ENCODE measurements at regions not wholly inside any gene's neighbourhood (a gene's known extent, or its start where the extent isn't known, plus 50 kb on each side); places are given as distances from the start of the nearest gene placed in this dataset.
"Not testable (repeated sequence)": the region's sequence is repeated elsewhere in the genome, so short reads cannot be mapped to it uniquely, and the experiment has no call there.

DNA sequence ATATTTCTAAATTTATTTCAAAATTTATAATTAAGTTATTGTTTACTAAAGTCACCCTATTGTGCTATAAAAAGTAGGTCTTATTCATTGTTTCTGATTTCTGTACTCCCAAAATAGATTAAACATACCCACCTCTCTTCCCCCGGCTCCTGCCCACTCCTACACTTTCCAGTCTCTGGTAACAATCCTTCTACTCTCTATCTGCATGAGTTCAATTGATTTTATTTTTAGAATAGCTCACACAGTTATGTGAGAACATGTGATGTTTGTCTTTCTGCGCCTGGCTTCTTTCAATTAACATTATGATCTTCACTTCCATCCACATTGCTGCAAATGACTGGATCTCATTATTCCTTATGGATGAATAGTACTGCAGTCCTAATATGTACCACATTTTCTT is 269.3 kb downstream of the ACTRT1 start:
- DNase-seq: no peak

DNA sequence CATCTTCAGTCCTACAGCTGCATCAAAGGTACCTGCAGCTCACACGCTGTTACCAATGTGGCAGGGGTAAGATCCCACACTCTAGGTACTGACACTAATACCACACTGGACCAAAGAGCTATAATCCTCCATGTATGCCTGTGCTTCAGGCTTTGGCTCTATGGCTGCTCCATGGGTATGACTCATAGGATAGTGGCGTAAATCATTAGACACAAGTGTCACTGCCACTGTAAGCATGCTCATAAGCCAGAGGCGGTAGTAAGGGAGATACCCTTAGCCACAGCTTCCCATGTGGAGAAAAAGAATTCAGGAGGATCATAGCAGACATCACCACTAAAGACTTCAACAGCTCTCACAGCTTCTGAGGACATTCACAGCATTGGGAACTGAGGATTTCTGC is 287.5 kb downstream of the ACTRT1 start:
- no peak for DNase-seq

DNA sequence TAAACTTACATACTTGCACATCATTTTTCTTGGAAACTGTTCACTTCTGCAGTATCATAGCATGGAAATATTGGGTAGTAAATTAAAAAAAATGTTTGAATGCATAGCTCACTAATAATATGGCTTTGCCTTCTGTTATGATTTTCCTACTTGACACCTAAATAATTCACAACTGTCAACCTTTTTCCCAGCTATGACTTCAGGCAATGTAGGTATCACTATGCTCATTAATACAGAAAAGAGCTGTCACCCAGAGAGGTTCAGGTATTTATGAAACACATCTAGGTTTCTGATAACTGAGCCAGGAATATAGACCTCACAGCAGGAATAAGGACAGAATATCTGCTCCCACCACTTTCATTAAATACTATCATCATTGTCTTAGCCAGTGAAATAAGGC is 289.5 kb downstream of the ACTRT1 start:
- no peak for DNase-seq

DNA sequence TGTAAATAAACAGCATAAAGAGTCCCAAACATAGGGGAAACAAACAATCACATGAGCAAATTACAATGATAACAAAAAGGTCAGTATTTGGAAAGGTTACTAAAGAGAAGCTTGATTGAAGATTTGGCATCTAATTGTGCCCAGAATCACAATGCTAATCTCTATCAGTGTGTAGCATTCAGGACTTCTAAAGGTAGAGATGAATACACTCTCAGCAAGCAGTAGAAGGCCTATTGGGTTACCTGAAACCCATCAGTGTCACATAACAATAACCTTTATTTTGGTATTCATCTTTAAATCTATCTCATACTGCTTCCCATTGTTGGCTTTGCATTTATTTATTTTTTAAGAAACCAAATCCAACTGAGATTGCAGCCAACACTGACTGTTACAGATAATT is 319.5 kb downstream of the ACTRT1 start:
- DNase-seq: no peak

- peak; percentile 45 for DNase-seq
Observed at GRCh38 chrX:127726227-127726626, 326.0 kb downstream of the ACTRT1 start.

DNA sequence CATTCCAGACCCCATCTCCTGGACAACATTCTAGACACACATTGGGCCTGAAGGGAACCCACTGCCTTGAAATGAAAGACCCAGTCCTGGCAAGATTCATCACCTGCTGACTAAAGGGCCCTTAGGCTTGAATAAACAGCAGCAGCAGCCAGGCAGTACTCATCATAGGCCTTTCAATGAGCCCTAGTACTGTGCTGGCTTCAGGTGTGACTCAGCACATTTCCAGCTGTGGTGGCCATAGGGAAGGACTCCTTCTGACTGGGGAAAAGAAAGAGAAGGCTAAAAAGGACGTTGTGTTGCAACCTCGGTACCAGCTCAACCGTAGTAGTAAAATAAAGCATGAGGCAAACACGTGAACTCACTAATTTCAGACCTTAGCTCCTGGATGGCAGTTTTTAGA is 344.0 kb downstream of the ACTRT1 start:
- peak; percentile 60 for DNase-seq

- DNase-seq: no peak
Observed at GRCh38 chrX:127702527-127702926, 349.7 kb downstream of the ACTRT1 start.

DNA sequence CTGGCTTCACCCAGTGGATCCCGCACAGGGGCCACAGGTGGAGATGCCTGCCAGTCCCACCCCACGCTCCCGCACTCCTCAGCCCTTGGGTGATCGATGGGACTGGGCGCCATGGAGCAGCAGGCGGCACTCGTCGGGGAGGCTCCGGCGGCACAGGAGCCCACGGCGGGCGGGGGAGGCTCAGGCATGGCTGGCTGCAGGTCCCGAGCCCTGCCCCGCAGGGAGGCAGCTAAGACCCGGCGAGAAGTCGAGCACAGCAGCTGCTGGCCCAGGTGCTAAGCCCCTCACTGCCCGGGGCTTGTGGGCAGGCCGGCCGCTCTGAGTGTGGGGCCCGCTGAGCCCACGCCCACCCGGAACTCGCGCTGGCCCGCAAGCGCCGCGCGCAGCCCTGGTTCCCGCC is 389.3 kb downstream of the ACTRT1 start:
- not testable (repeated sequence) for DNase-seq

GRCh38 chrX:127649011-127649410 is 403.2 kb downstream of the ACTRT1 start:
- DNase-seq: peak; percentile 2

DNA sequence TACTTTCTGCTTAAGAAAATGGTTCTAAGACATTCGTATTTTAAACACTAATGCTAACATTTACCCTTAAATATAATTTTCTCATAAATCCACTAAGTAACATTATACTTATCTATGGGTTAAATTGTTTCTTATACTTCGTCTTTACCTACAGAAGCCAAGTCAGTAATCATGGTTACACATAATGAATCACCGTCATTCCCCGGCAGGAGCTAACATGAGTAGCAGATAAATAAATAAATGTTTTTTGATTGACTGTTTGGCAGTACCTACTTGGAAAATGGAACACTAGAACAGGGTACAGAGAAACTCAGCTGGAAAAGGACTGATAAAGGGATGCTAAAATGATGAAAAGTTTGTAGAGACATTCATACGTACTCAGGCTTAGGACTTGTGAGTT is 430.4 kb downstream of the ACTRT1 start:
- no peak for DNase-seq

DNA sequence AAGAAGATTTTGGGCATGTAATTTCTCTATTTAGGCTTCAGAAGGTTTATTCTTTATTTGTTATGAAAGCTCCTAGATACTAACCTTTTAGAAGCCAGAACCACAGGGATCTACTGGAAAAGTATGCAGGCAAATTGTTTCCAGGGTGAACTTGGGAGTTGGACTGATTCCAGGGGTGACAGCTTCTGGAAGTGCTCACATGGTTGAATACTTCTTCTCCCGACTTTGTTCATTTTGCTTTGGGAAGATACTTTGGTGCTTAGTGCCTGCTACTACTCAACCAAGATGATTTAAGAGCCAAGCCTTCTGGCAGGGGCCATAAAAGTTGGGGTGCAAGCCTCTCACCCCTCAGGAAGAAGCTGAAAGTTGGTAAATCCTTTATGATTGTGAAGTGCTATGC is 445.6 kb downstream of the ACTRT1 start:
- no peak for DNase-seq

DNA sequence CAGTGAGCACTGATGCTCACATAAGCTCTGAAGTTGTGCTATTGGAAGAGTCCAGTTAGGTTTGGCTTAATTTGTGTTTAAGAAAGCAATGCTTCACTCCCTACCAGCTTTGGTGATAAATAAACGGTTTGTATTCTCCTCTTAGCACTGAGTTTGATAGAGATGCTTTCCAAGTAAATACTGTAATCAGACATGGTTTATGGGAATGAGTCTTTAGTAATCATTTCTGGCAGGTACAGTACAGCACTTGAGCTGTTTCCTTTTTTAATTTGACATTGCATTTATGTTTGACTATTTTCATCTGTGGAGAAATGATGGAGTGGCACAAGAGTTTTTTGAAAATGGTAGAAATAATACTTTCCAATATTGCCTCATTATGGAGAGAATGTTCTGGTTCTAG is 455.3 kb downstream of the ACTRT1 start:
- no peak for DNase-seq

- DNase-seq: no peak
Observed at GRCh38 chrX:127578395-127578794, 473.8 kb downstream of the ACTRT1 start.

DNA sequence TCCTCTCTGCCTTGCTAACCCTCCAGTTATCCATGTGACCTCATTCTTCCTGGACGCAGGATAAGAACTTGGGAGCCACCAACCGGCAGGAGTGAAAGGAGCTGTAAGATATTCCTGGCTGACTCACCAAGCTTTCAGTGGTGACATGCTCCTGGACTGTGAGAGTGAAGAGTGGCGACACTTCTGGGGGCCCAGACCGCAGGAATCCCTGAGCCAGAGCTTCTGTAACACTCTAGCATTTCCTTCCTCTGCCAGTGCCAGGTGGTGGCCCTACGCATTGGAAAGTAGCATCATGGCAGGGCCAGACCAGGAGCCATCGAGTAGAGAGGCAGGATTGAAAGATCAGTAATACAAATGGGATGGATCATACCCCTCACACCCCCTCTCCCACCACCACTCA is 474.3 kb downstream of the ACTRT1 start:
- DNase-seq: no peak

- no peak for DNase-seq
Observed at GRCh38 chrX:127574829-127575228, 477.4 kb downstream of the ACTRT1 start.

DNA sequence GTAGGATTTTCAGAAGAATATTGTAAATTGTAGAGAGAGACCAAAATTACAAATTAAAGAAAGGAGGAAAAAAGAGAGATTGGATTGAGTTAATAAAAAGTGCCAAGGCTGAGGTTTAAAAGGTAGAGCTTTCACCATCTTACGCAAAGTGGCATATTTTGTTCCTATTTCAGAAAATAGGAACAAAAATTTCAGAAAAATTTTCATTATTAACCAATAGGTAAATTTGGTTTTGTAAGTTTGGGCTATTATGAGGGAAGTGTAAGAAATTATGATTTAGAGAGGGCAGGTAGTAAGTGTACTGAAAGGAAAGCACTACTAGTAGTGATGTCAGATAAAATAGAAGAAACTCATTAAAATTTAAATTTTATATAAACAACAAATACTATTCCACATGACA is 479.7 kb downstream of the ACTRT1 start:
- DNase-seq: no peak

- DNase-seq: peak; percentile 28
Observed at GRCh38 chrX:127571834-127572233, 480.4 kb downstream of the ACTRT1 start.

DNA sequence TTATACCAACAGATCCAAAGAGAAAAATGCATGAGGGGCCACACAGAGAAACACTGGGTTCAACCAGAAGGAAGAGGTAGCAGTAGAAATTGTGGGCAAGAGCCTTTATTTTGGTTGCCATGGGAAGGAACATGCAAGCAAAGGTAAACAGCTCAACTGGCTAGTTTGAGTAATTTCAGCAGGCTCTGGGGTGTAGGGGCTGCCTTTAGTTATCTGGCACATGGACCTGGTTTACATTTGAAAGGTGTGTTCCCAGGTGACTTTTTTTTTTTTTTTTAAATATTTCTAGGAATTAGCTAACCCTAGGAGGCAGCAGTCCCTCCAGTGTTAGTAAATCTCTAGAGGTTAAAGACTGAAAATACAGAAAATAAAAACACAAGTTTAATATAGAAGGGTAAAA is 481.9 kb downstream of the ACTRT1 start:
- no peak for DNase-seq

- DNase-seq: no peak
Observed at GRCh38 chrX:127568691-127569090, 483.5 kb downstream of the ACTRT1 start.

- no peak for DNase-seq
Observed at GRCh38 chrX:127558811-127559210, 493.4 kb downstream of the ACTRT1 start.

GRCh38 chrX:127552571-127552970 is 499.6 kb downstream of the ACTRT1 start:
- no peak for DNase-seq

DNA sequence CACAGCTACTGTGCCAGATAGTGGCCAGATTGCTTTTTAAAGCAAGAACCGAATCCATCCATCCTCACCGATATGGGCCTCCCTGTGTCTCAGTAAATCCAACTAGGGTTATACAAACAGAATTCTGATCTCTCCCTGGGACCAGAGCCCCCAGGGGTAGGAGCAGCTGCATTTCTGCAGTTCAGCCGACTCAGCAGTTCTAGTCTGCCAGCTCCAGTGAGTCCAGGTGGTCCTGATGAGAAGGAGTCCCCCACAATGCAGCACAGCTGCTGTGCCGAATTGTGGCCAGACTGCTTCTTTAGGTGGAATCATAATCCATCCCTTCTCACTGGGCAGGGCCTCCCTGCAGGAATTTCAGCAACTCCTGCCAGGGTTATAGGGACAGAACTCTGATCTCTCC is 532.9 kb downstream of the ACTRT1 start:
- DNase-seq: no peak

GRCh38 chrX:127490000-127490399 is 562.2 kb downstream of the ACTRT1 start:
- no peak for DNase-seq

- no peak for DNase-seq
Observed at GRCh38 chrX:127466211-127466610, 586.0 kb downstream of the ACTRT1 start.

- no peak for DNase-seq
Observed at GRCh38 chrX:127459790-127460189, 592.4 kb downstream of the ACTRT1 start.

- no peak for DNase-seq
Observed at GRCh38 chrX:127457161-127457560, 595.0 kb downstream of the ACTRT1 start.

Data from OCI-M1 (cell line).